GM21825 (cell line): ENCODE measurements at regions not wholly inside any gene's neighbourhood (a gene's known extent, or its start where the extent isn't known, plus 50 kb on each side); places are given as distances from the start of the nearest gene placed in this dataset.
"Not testable (repeated sequence)": the region's sequence is repeated elsewhere in the genome, so short reads cannot be mapped to it uniquely, and the experiment has no call there.

Experiments used
- ATAC-seq: cut with Tn5 transposase; IDR thresholded peaks from one replicate; pipeline ENCODE4 v1.9.1; 2021; ENCODE audit warnings: mild to moderate bottlenecking, moderate library complexity; ENCODE audit not compliant: unreplicated experiment

DNA sequence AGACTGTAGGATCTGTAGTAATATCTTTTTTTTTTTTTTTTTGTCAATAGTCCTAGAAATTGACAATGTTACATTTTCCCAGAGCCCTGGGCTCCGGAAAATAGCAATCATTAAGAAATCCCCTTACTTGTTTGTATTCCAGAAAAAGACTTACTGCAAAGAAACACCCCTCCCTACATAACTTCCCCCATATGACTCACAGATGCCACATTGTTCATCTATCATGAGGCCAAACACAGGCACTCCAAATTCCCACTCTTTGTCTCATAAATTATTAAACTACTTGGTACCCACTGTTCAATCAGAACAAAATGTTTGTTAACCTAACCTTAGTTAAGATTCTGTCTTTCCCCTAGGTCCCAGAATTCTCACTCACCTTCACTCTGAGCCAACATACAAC is 53.5 kb downstream of the TEX51 start:
- ATAC-seq = no peak

DNA sequence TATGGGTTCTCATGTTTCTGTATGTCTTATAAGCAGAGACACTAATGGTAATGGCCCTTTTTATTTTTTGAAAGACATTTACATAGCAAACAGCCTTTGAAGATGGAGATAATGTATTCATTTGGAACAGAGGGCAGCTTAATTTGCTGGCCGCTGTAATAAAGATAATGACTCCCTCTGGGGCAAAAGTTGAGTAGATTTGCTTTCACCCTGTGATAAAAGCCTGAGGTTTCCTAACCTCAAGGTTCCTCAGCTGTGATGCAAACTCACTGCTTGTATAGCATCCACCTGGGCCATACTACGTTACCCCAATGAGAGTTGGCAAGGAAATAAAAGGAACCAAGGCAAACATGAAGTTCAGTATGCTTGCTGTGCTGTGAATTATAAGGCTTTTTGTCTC is 54.8 kb downstream of the TEX51 start:
- ATAC-seq = no peak

DNA sequence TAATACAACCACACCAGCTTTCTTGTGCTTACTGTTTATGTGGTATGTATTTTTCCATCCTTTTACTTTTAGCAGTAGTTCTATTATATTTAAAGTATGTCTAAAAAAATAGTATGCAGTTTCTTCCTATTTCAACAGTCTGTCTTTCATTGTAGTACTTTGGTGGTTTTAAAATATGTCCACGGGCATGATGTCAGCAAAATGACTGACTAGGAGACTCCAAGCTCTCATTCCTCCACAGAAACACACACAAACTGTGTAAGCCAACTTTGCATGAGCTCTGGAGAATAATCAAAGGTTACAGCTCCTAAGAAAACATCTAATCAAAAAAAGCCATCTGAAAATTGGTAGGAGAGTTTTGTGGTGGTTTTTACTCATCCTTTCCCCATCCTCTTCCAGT is 56.1 kb downstream of the TEX51 start:
- no peak for ATAC-seq

DNA sequence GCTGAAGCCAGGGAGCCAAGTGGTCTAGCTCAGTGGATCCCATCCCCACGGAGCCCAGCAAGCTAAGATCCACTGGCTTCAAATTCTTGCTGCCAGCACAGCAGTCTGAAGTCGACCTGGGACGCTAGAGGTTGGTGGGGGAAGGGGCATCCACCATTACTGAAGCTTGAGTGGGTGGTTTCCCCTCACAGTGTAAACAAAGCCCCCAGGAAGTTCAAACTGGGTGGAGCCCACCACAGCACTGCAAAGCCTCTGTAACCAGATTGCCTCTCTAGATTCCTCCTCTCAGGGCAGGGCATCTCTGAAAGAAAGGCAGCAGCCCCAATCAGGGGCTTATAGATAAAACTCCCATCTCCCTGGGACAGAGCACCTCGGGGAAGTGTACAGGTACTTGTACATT is 58.1 kb downstream of the TEX51 start:
- not testable (repeated sequence) for ATAC-seq

DNA sequence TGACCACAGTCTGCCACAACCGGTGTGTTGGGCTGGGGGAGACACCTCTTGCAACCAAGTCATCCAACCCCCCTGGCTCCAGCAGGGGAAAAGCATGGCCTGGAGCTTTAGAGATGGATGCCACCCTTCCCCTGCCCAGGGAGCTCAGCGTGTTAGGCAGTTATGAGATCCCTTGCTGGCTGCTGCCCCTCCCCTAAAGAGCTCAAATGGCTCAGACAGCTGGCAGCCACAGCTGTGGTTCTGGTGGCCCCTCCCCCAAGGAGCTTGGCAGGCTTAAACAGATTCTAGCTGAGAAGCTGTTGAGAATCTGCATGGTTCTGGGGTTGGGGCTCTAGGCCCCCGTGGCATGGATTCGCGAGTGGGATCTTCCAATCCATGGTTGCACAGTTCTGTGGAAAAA is 64.7 kb downstream of the TEX51 start:
- ATAC-seq = no peak

DNA sequence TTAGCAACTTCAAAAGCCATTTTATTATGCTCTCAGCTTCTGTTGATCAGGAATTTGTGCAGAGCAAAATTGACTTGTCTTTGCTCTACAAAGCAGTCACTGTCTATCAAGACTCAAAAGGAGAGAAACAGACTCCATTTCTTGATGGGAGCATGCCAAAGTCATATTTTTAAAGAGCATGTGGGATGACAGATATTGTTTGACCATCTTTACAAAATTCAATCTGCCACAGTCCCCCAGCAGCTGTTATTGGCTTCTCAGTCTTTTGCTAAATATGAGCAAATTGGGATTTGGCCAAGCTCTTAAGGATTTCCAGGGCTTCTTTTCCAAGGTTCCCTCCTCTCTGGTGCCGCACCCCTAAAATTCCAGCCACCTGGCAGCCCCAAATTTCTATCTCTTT is 67.9 kb downstream of the TEX51 start:
- ATAC-seq = no peak

DNA sequence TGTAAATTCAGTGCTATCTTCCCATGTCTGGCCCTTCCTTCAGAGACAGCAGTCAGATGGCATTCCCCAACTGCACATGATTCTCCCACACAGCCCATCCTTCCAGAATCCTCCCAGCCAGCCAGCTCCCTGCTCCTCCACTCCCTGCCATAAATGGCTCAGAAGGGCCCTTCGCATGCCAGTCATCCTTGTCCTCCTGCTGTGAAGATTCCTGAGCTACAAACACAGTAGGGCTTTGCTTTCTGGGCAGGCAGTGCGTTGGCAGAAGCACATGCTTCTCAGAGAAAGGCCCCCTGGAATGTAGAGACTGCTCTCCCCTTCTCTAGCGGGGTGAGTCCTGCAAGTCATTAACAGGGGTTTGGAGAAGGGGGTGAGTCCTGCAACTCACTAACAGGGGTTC is 71.9 kb downstream of the TEX51 start:
- ATAC-seq = no peak

DNA sequence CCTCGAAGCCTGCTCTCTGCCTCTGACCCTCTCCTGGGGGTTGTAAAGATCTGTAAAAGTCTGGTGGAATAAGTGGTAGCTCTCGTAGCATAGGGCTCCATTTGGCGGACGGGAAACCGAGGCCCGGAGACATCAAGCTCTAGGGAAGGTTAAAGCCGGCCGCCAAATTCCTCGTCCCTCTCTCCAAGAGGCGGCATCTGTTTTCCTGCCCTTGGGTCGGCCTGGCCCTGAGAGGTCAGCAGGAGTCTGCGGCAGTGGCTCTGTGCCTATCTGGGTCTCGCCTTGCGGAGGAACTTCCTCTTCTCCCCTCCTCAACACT is 72.4 kb downstream of the TEX51 start:
- ATAC-seq = no peak

DNA sequence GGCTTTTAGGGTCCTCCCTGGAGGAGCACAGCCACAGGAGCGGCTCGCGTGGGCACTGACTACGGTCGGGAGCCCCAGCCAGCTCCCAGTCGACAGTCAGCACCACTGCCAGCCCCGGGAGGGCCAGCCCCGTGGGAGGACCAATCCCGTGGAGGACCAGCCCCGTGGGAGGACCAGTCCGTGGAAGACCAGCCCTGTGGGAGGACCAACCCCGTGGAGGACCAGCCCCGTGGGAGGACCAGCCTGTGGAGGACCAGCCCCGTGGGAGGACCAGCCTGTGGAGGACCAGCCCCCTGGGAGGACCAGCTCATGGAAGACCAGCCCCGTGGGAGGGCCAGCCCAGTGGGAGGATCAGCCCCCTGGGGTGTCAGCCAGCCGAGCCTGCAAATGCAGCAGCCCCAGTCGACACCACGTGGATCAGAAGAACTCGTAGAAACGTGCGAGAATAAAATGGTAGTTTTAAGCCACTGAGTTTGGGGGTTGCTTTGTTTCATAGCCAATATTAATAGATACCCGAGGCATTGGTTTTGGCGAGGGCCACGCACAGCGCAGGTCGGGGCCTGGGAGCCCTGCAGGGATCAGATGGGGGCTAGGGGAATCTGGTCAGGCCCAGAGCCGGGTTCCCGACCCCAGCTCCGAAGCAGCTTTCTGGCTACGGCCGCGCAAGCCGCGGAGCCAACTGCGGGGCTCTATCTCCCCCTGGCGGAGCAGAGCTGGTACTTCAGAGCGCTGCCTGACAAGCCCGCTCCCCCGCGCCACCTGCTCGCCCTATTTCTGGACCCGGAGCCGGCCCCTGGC is 73.0 kb downstream of the TEX51 start:
- ATAC-seq = peak; percentile 94

DNA sequence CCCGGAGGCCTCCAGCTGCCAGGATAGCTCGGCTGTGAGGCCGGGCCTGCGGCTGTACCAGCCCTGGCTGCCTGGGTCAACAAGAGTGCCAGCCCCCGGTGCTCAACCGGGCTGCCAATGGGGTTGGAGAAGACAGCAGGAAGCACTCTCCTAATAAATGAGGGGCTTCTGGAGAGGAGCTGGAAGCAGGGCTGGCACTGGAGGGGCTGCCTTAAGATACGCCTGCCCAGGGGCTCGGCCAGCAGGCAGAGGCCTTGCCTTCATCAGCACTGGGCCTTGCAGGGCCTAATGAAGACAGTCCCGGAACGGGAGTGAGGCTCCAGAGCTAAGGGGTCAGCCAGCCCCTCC is 73.6 kb downstream of the TEX51 start:
- no peak for ATAC-seq

DNA sequence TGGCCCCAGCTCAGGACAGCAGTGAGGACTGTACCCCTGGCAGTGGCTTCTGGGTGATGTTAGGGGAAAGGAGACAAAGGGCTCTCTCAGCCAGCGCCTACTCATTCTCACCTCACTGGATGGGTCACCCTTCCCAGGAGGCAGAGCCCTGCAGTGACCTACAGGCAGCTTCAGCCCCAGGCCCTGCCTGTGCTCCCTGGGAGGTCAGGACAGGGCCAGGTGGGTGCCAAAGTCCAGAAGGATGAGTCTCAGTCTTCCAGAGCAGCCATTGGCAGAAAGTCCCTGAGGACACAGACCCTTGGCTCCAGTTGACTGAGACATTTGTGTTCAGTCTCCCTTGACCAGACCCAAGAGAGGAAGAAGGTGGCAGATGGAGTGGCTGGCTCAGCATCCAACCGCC is 75.1 kb downstream of the TEX51 start:
- no peak for ATAC-seq

DNA sequence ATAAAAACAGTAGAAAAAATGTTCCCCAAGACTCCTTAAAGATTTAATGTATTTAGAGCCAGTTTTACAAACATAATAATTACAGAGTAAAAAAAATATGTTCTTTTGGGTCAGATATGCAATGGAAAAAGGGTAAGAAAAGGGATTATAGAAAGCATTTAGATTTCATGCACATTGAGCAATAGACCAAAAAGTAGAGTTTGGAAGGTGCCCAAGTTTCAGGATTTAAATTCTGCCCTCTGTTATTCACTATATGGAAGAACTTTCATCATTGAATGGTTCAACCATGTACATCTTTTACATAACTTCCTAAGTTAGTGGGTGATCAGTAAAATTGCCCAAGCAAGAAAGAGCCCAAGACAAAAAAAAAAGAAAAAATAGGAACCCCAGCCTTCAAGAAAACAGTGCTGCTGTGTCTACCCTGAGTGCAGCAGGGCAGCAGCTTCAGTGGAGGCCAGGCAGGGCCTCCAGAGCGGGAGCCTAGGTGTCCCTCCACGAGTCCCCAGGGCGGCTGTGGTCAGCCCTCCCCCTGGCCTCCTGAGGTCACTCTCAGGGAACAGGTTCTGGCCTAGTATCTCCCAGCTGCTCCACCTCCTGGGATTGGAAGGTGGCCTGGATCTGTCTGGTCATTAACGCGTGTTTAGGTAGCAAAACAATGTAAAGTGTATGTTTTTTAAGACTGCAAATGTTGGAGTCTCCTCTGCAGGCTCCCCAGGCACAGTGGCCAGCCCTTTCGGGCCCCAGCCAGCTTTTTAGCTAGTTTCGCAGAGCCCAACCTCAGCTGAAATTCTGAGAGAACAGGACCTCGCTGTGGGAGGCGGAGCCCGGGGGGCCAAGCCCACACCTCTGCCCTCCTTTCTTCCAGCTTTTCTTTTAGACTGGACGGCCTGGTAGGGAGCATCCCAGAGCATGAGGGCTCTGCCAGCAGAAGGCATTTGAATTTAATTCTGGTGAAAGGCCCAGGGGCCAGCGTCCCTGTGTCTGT is 77.3 kb downstream of the TEX51 start:
- no peak for ATAC-seq

DNA sequence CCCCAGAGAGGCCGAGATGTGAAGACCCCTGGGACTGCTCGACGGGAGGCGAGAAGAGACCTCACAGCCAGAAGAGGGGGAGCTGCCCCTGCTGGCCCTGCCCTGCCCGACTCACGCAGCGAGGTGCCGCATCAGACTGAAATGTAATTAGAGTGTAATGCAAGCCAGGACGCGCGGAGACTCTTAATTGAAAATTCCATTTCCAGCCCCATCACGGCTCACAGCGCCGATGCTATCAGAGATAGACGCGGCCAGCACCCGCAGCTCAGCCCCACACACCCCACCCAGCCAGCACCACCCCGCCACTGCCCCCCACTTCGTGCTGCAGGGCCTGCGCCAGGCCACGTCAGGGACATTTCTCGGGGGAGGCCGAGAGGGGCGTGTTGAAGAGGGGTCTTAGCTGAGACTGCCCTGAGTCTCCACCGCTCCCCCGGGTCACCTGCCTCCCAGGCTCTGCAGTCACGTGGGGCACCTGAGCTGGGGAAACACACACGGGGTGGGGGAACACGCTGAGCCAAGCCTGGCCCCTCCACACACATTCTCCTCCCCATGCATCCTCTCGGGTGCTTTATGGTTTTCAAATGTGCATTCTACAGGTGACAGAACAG is 78.1 kb downstream of the TEX51 start:
- no peak for ATAC-seq

DNA sequence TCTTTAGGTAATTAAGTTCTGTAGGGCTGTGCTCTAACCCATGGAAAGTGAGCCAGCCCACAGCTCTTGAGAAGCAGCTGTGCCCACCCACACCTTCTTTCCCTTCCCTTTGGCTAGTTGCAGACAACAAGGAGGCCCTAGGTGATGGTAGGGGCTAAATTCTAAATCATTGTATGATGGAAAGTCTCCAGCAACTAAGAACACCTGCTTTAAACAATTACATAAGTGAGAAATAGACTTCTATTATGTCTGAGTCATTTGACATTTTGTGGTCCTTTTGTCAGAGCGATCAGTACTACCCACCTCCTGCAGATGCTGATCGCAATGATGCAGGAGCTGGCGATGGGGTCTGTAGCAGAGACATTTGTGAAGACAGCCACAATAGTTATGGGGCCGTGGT is 79.6 kb downstream of the TEX51 start:
- no peak for ATAC-seq

DNA sequence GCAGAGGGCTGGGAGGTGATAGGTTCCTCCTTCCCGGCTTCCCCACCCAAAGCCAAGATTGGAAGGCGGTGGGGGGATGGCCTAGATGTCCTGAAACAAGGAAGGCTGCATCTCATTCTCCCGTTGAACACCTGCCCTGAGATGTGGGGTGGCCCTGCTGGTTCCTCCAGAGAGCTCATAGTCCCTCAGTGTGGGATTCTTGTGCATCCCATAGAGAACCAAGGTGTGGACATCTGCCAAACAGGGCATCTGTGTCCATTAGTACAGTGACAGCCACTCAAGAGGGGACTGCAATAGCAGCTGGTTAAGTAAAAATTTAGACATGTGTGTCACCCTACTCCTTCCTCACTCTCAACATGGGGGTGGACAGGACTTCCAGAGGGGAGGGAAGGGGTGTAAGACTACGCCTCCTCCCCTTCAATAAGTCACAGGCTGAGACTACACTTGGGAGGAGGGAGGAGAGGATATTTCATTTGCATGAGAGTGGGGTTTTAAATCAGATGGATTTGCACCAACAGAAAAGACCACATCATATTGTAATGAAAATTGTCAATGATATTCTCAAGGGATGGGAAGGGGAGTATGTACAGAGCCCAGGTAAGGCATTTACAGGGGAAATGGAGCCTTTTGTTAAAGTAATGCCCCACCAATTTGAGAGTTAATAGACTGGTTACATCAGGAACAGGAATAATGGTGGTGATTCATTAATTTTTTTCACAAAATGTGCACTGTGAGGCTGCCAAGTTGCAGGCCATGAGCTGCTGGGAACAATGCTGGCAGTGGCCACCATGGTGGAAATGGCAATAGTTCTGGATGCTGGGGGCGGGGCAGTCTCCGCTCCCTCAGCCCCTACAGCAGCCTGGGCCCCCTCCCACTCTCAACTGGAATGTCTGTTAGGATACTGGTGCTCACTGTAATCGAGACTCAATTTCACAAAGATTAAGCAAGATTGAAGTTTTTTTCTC is 80.6 kb downstream of the TEX51 start:
- ATAC-seq = no peak

DNA sequence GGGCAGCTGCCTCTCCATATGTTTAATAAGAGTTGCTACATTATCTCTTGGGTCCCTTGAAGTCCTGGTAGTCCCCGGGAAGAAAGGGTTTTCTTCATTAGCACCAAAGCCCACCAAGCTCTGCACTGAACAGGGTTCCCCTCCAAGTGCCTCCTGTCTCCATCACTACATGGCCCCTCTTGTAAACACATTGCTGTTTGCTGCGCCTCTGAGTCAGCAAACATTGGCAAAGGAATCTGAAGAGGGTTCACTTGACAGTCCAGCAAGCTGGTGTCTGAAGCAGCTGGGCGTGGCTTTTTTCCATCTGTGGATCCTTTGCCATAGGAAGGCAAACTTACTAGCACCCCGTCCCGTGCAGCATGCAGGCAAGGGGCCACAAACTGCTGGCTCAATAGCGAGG is 82.8 kb downstream of the TEX51 start:
- no peak for ATAC-seq

DNA sequence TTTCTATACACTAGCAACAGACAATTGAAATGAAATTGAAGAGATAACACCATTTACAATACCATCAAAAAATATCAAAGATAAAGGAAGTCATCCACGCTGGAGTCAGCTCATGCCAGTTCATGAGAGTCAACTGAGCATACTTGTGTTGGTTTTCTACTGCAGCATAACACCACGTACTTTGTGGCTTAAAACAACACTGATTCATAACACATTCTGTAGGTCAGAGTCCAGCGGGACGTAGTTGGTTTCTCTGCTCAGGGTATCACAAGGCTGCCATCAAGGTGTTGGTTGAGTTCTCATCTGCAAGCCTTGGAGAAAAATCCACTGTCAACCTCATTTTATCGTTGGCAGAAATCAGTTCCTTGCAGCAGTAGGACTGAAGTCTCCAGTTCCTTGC is 84.2 kb downstream of the TEX51 start:
- no peak for ATAC-seq

DNA sequence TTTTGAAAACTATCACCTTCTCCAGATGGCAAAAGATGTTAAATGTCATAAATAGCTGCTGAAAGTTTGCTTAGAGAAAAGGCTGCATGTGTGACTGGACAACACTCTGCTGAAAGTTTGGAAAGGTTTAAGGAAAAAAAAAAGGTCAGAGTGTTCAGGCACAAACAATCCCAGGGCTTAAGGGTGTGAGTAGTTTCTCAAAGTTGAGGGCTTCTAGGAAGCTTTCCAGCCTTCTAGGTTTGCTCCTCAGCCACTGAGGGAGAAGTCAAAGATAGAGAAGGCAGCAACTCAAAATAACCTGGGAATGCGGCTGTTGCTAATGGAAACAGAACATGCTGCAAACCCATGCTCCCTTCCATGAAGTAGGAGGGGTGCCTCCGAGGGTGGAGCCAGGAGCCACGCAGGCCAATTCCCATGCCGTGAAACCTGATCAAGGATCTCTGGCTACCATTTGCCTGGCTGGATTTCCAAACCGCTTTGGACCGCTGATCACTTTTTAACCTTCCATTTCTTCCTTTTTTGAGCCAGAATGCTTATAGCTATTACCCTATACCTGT is 88.0 kb downstream of the TEX51 start:
- no peak for ATAC-seq

DNA sequence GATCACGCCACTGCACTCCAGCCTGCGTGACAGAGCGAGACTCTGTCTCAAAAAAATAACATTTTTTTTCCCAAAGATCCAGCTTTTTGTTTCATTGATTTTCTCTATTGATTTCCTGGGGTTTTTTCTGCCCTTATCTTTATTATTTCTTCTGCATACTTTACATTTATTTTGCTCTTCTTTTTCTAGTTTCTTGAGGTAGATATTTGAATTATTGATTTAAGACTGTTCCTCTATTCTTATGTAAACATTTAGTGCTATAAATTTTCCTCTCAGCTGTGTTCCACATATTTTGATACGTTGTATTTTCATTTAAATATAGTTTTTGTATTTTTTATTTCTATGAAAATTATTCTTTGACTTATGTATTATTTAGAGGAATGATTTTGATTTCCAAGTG is 89.8 kb downstream of the TEX51 start:
- ATAC-seq = no peak

DNA sequence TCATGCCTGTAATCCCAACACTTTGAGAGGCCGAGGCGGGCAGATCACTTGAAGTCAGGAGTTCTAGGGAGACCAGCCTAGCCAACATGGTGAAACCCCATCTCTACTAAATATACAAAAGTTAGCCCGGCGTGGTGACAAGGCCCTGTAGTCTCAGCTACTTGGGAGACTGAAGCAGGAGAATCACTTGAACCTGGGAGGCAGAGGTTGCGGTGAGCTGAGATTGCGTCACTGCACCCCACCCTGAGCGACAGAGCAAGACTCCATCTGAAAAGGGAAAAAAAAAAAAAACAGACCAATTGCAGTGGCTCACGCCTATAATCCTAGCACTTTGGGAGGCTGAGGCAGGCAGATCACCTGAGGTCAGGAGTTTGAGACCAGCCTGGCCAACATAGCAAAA is 90.4 kb downstream of the TEX51 start:
- ATAC-seq = not testable (repeated sequence)
